Peyer's patch (tissue), 4 donors: ENCODE measurements at regions not wholly inside any gene's neighbourhood (a gene's known extent, or its start where the extent isn't known, plus 50 kb on each side); places are given as distances from the start of the nearest gene placed in this dataset.

Source experiments
- DNase-seq, 3 donors: peaks; one replicate each; pipeline ENCODE4 v3.0.0-alpha.2; 2017 to 2019
- H3K27ac ChIP-seq, 4 donors: fragments of 200-600 bp; sonication (generic); one replicate each; pipeline ENCODE4 v1.5.1; 2016 to 2019
- H3K27me3 ChIP-seq, 2 donors: fragments of 200-600 bp; sonication (generic); one replicate each; pipeline ENCODE4 v1.5.1; 2019
- H3K36me3 ChIP-seq, 3 donors: fragments of 200-600 bp; sonication (generic); one replicate each; pipeline ENCODE4 v1.5.1; 2016 to 2019
- H3K4me1 ChIP-seq, 4 donors: fragments of 200-600 bp; sonication (generic); one replicate each; pipeline ENCODE4 v1.5.1; 2016 to 2019
- H3K4me3 ChIP-seq, 4 donors: fragments of 200-600 bp; sonication (generic); 1 replicate in 3 of 4; 2 replicates in 1 of 4; pipeline ENCODE4 v1.5.1; 2016 to 2019; ENCODE audit warnings: mild to moderate bottlenecking in 1 of 4
- H3K9me3 ChIP-seq, 4 donors: fragments of 200-600 bp; sonication (generic); one replicate each; pipeline ENCODE4 v1.5.1; 2016 to 2019; ENCODE audit warnings: mild to moderate bottlenecking in 1 of 4
- POLR2A ChIP-seq, 2 donors: fragments of 450-650 bp; IDR thresholded peaks; one replicate each; pipeline ENCODE4 v1.5.1; 2017; ENCODE audit warnings: antibody characterized with exemption in 2 of 2, mild to moderate bottlenecking in 2 of 2, moderate library complexity in 2 of 2
- TF ChIP-seq, protein P1 (sequence below), 6 experiments: fragments of 450-650 bp in 4 of 6; fragments of 200-600 bp in 2 of 6; sonication (generic) in 1 of 6; IDR thresholded peaks; one replicate each; pipeline ENCODE4 v1.5.1; 2017 to 2019; ENCODE audit warnings: antibody characterized with exemption in 6 of 6, mild to moderate bottlenecking in 3 of 6, moderate library complexity in 1 of 6

DNA sequence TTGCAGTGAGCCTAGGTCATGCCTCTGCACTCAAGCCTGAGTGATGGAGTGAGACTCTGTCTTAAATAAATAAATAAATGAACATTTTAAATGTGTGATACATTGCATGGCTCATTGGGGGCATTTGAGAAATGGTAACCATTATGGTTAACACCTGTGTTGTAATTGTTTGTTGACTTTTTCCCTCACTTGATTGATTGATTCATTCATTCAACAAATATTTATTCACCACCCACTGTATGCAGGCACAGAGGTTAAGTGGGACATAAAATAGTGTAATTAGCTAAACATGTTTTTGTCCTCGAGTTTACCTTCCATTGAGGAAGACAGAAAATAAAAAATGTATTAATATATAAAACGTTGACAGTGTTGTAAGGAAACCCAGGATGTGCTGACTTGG, 127.1 kb upstream of the ANKRD28 start:
- H3K36me3 ChIP-seq: no peaks in the 10 kb centered on the region
- DNase-seq: no peak
- H3K9me3 ChIP-seq: no peaks in the 10 kb centered on the region
- H3K27me3 ChIP-seq: no peaks in the 10 kb centered on the region
- H3K27ac ChIP-seq: no peak overlapping the region
- TF ChIP-seq POLR2A (IDR thresholded peaks at IDR 0.05): no peak
- TF ChIP-seq, protein P1, sequence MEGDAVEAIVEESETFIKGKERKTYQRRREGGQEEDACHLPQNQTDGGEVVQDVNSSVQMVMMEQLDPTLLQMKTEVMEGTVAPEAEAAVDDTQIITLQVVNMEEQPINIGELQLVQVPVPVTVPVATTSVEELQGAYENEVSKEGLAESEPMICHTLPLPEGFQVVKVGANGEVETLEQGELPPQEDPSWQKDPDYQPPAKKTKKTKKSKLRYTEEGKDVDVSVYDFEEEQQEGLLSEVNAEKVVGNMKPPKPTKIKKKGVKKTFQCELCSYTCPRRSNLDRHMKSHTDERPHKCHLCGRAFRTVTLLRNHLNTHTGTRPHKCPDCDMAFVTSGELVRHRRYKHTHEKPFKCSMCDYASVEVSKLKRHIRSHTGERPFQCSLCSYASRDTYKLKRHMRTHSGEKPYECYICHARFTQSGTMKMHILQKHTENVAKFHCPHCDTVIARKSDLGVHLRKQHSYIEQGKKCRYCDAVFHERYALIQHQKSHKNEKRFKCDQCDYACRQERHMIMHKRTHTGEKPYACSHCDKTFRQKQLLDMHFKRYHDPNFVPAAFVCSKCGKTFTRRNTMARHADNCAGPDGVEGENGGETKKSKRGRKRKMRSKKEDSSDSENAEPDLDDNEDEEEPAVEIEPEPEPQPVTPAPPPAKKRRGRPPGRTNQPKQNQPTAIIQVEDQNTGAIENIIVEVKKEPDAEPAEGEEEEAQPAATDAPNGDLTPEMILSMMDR (IDR thresholded peaks at IDR 0.05): no peak
- H3K4me3 ChIP-seq: no peak overlapping the region
- H3K4me1 ChIP-seq: no peaks in the 10 kb centered on the region

DNA sequence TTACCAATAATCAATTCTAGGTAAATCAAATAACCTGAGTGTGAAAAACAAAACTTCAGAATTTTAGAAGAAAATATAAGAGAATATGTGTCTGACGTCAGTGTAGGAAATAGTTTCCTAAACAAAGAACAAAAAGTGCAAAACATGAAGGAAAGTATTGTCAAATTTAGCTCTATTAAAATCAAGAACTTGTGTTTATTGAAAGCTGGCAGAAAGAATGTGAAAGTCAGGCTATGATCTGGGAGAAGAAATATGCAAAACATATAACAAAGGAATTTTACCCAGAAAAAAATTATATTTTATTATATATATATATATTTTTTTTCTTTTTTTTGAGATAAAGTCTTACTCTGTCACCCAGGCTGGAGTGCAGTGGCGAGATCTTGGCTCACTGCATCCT, 129.1 kb upstream of the ANKRD28 start:
- no peak for DNase-seq
- Histone ChIP-seq H3K27ac (no peak overlapping the region), H3K4me1 (no peaks in the 10 kb centered on the region), H3K9me3 (no peaks in the 10 kb centered on the region), H3K27me3 (no peaks in the 10 kb centered on the region), H3K36me3 (no peaks in the 10 kb centered on the region), H3K4me3 (no peak overlapping the region)
- TF ChIP-seq POLR2A (IDR thresholded peaks at IDR 0.05): no peak
- TF ChIP-seq, protein P1 (IDR thresholded peaks at IDR 0.05): no peak

DNA sequence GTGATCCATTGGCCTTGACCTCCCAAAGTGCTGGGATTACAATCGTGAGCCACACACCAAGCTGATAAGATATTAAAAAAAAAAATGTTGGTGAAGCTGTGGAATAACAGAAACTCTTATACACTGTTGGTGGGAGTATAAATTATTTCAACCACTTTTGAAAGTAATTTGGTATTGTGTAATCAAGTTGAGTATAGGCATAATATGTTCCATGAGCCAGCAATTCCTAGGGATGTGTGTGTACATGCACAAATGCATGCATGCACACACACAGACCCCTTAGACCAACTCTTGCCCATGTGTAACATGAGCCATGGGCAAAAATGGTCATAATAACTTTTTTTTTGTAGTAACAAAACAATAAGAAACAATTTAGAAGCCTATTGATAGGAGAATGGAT, 130.2 kb upstream of the ANKRD28 start:
- Histone ChIP-seq H3K27me3 (no peaks in the 10 kb centered on the region), H3K9me3 (no peaks in the 10 kb centered on the region), H3K4me1 (no peaks in the 10 kb centered on the region), H3K36me3 (no peaks in the 10 kb centered on the region), H3K4me3 (no peak overlapping the region), H3K27ac (no peak overlapping the region)
- TF ChIP-seq POLR2A (IDR thresholded peaks at IDR 0.05): no peak
- TF ChIP-seq, protein P1 (IDR thresholded peaks at IDR 0.05): no peak
- no peak for DNase-seq

DNA sequence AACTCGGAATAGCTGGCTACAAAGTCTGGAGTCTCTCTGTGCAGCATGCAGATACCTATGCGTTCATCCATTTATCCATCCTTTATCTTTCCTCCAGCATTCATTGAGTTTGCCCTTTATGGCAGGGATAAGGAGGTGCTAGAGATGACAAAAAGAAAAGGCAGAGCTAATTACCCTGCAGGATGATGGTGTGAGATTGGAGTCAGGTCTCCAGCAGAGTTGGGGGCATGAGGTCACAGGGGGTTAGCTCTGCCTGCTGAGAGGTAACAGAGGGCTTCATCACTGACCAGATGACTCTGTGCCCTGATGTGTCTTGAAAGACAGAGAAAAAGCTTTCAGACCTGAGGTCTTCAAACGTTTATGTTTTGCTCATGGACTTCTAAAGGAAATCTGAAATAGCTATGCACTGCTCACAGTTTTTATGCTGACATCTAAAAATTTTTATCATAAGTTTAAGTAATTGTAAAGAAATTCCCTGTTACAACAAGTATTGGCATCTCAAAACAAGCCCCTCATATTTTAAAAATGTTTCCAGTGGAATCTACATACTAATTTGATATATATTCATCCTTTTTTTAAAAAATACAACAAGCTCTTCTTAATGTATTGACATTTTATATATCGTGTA, 132.3 kb upstream of the ANKRD28 start:
- TF ChIP-seq, protein P1 (IDR thresholded peaks at IDR 0.05): no peak
- no peak for TF ChIP-seq POLR2A (IDR thresholded peaks at IDR 0.05)
- Histone ChIP-seq H3K9me3 (no peaks in the 10 kb centered on the region), H3K36me3 (no peaks in the 10 kb centered on the region), H3K4me3 (no peak overlapping the region), H3K27ac (no peak overlapping the region), H3K4me1 (no peaks in the 10 kb centered on the region), H3K27me3 (no peaks in the 10 kb centered on the region)
- DNase-seq: no peak

DNA sequence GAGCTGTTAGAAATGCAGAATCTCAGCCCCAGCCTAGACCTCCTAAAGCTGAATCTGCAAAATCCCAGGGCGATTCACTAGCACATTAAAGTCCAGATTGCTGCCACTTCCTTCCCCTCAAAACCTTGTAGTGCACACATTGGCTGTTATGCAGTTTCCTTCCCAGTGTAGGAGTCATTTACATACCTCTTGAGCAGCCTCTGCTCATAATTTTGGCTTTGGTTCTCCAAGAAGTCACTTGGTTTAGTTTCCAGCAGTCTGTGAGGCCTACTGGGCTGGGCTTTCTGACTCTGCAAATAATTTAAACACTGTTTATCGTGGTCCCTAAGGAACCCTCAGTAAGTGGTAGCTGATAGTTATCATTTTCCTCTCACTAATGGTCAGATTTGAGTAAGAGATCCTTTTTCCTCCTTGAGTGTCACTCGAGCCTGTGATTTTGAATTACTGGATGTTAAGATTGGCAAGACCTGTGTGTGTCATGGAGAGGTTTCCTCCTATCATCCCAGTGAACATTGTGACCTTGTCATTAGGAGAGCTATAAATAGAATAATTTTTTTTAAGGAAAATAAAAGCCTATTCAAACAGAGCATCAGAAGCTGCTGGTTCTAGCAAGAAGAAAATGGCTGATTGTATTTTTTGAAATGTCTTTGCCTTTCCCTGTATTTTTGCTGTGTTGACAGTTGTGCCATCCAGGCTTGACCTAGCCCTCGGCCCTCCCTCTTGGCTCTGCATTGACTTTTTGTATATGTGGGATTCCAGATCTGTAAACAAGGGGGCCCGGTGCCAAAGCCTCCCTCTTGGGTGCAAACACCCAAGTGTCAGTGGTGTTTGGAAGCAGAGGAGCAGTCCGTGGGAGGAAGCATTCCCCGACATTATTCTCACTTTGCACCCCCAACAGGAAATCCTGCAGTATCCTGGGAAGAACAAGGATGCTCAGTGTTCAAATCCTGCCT, 134.8 kb upstream of the ANKRD28 start:
- no peaks in the 10 kb centered on the region for H3K27me3 ChIP-seq
- H3K4me1 ChIP-seq: no peaks in the 10 kb centered on the region
- no peaks in the 10 kb centered on the region for H3K9me3 ChIP-seq
- no peak for TF ChIP-seq POLR2A (IDR thresholded peaks at IDR 0.05)
- TF ChIP-seq, protein P1 (IDR thresholded peaks at IDR 0.05): no peak
- H3K27ac ChIP-seq: no peak overlapping the region
- no peaks in the 10 kb centered on the region for H3K36me3 ChIP-seq
- no peak for DNase-seq
- H3K4me3 ChIP-seq: no peak overlapping the region
